Endothelial cell of umbilical vein (primary cell): ENCODE measurements at regions not wholly inside any gene's neighbourhood (a gene's known extent, or its start where the extent isn't known, plus 50 kb on each side); places are given as distances from the start of the nearest gene placed in this dataset.

Source experiments
- BruUV-seq: library from RNA; stranded (reverse); fragments of 400-500 nt; replicated peaks from 2 replicates; lab custom pipeline; 2021; lab: Mats Ljungman, UMichigan
- CTCF ChIA-PET: fragments of 300-600, 350-600 bp; sonication (Branson Sonifier 250); formaldehyde crosslinking; loops from one replicate; lab custom pipeline; 2021; ENCODE audit warnings: antibody characterized with exemption, inconsistent platforms; lab: Charles Lee
- POLR2A ChIA-PET: fragments of 300-600, 350-600 bp; sonication (Branson Sonifier 250); formaldehyde crosslinking; loops from one replicate; lab custom pipeline; 2021; ENCODE audit warnings: antibody characterized with exemption, inconsistent platforms; lab: Charles Lee
- DNase-seq: peaks from one replicate; pipeline ENCODE4 v3.0.0-alpha.2; 2011; ENCODE audit warnings: low read depth, low spot score
- FAIRE-seq: peaks from 2 replicates; lab custom pipeline; 2011; peaks lifted over from hg19 to GRCh38; lab: Jason Lieb, UNC
- H2AFZ ChIP-seq: 2 replicates; pipeline ENCODE4 v1.6.0; 2012; ENCODE audit warnings: low read depth, low read length, control low read depth, inconsistent platforms
- H3K27ac ChIP-seq: 2 replicates; pipeline ENCODE4 v1.5.1; 2011; ENCODE audit warnings: low read depth, mild to moderate bottlenecking, control low read depth, low read length, moderate library complexity; ENCODE audit not compliant: insufficient read depth
- H3K27me3 ChIP-seq, 2 experiments: 2 replicates each; pipeline versions ENCODE4 v1.6.0 to v1.6.1; 2011; ENCODE audit warnings: low read length in 2 of 2, mixed read lengths in 1 of 2; ENCODE audit not compliant: control insufficient read depth in 2 of 2, insufficient read depth in 2 of 2
- H3K36me3 ChIP-seq, 2 experiments: 2 replicates in 1 of 2; 3 replicates in 1 of 2; pipeline ENCODE4 v1.5.1; 2011; ENCODE audit warnings: low read length in 2 of 2, mild to moderate bottlenecking in 1 of 2, moderate library complexity in 1 of 2; ENCODE audit not compliant: control insufficient read depth in 2 of 2, insufficient read depth in 2 of 2; ENCODE audit errors: extremely low read depth in 1 of 2
- H3K4me1 ChIP-seq: 3 replicates; pipeline ENCODE4 v1.5.1; 2011; ENCODE audit warnings: mild to moderate bottlenecking, low read length; ENCODE audit not compliant: control insufficient read depth, insufficient read depth; ENCODE audit errors: extremely low read depth
- H3K4me2 ChIP-seq: 2 replicates; pipeline ENCODE4 v1.6.1; 2011; ENCODE audit warnings: low read length, control low read depth, mixed read lengths; ENCODE audit not compliant: insufficient read depth
- H3K4me3 ChIP-seq, 3 experiments: fragments of 200-600 bp in 1 of 3; sonication (generic), shearing (Covaris generic) in 1 of 3; replicated peaks in 1 of 3; 2 replicates each; pipeline ENCODE4 v1.5.1; 2011 to 2016; ENCODE audit warnings: control low read depth in 3 of 3, low read length in 3 of 3, mild to moderate bottlenecking in 2 of 3, inconsistent platforms in 1 of 3, low read depth in 1 of 3, moderate library complexity in 1 of 3; ENCODE audit not compliant: insufficient read depth in 1 of 3
- H3K79me2 ChIP-seq: 2 replicates; pipeline ENCODE4 v1.6.0; 2012; ENCODE audit warnings: low read length, inconsistent platforms; ENCODE audit not compliant: control insufficient read depth, insufficient read depth
- H3K9ac ChIP-seq: replicated peaks from 2 replicates; pipeline ENCODE3; 2011; ENCODE audit warnings: low read length, control low read depth; ENCODE audit not compliant: insufficient read depth; ENCODE audit errors: extremely low read depth
- H3K9me1 ChIP-seq: replicated peaks from 3 replicates; pipeline ENCODE4 v1.6.0; 2011; ENCODE audit warnings: mild to moderate bottlenecking, low read length; ENCODE audit not compliant: control insufficient read depth, insufficient read depth; ENCODE audit errors: extremely low read depth
- H3K9me3 ChIP-seq: replicated peaks from 2 replicates; pipeline ENCODE4 v1.5.1; 2012; ENCODE audit warnings: low read length, inconsistent platforms; ENCODE audit not compliant: control insufficient read depth, insufficient read depth
- H4K20me1 ChIP-seq: replicated peaks from 2 replicates; pipeline ENCODE3; 2011; ENCODE audit warnings: mild to moderate bottlenecking, low read length; ENCODE audit not compliant: control insufficient read depth, insufficient read depth; ENCODE audit errors: extremely low read depth
- CTCF ChIP-seq, 2 donors: IDR thresholded peaks; 1 replicate in 1 of 2; 2 replicates in 1 of 2; pipeline ENCODE4 v1.5.1; 2011; ENCODE audit warnings: low read length in 2 of 2, mild to moderate bottlenecking in 2 of 2, moderate library complexity in 2 of 2, control low read depth in 1 of 2, inconsistent platforms in 1 of 2, low read depth in 1 of 2; ENCODE audit not compliant: insufficient read depth in 1 of 2; ENCODE audit errors: extremely low read depth in 1 of 2
- EZH2 ChIP-seq: IDR thresholded peaks from 2 replicates; pipeline ENCODE4 v1.6.1; 2012; ENCODE audit warnings: borderline replicate concordance, low read depth, mild to moderate bottlenecking, moderate library complexity, low read length, inconsistent platforms; ENCODE audit not compliant: severe bottlenecking
- FOS ChIP-seq: IDR thresholded peaks from 2 replicates; pipeline ENCODE4 v1.6.1; 2011; ENCODE audit warnings: mild to moderate bottlenecking, low read length, moderate library complexity, borderline replicate concordance; ENCODE audit not compliant: insufficient read depth
- GATA2 ChIP-seq: IDR thresholded peaks from 2 replicates; pipeline ENCODE4 v1.7.0; 2011; ENCODE audit warnings: low read depth, mild to moderate bottlenecking, moderate library complexity, mixed read lengths, low read length; ENCODE audit not compliant: insufficient read length, insufficient read depth
- JUN ChIP-seq: IDR thresholded peaks from 2 replicates; pipeline ENCODE4 v1.6.1; 2011; ENCODE audit warnings: borderline replicate concordance, low read depth; ENCODE audit not compliant: insufficient read length, insufficient read depth
- MAX ChIP-seq: IDR thresholded peaks from 2 replicates; pipeline ENCODE4 v1.6.1; 2011; ENCODE audit not compliant: insufficient read depth, insufficient read length
- MYC ChIP-seq: IDR thresholded peaks from one replicate; pipeline ENCODE4 v1.6.1; 2011; ENCODE audit warnings: mild to moderate bottlenecking, low read depth, low read length
- POLR2A ChIP-seq: IDR thresholded peaks from 2 replicates; pipeline ENCODE4 v1.6.1; 2012; ENCODE audit warnings: low read depth, mild to moderate bottlenecking, control low read depth, low read length
- POLR2AphosphoS5 ChIP-seq: IDR thresholded peaks from 2 replicates; pipeline ENCODE4 v1.6.1; 2012; ENCODE audit warnings: low read depth, mild to moderate bottlenecking, control low read depth, low read length, moderate library complexity; ENCODE audit not compliant: insufficient read depth
- dilution Hi-C: fragments of 300-500 bp; cut with MboI; formaldehyde crosslinking; loops from one replicate; pipeline ENCODE4 v1.15.0; 2019; ENCODE audit warnings: low sequenced_read_pairs; ENCODE audit not compliant: extremely low pct_ligation_motif_present
- intact Hi-C: fragments of 100-400 bp; cut with micrococcal nuclease; formaldehyde crosslinking; loops from one replicate; pipeline ENCODE4 v1.10.0; 2022

- intact Hi-C loops, result no loop called here
- no TSS peak for BruUV-seq
- dilution Hi-C loops, result no loop called here
- Histone ChIP-seq H2AFZ (no peak overlapping the region), H3K9ac (no peak overlapping the region), H3K9me3 (peaks cover 7% of the 10 kb centered on the region), H3K36me3 (no peaks in the 10 kb centered on the region), H3K4me1 (no peaks in the 10 kb centered on the region), H3K27me3 (no peaks in the 10 kb centered on the region), H3K4me3 (no peak overlapping the region), H3K27ac (no peak overlapping the region), H4K20me1 (no peaks in the 10 kb centered on the region), H3K4me2 (no peak overlapping the region), H3K79me2 (no peaks in the 10 kb centered on the region), H3K9me1 (no peaks in the 10 kb centered on the region)
- FAIRE-seq, result no peak
- no peak for TF ChIP-seq POLR2A
- no peak for TF ChIP-seq MYC
- no peak for TF ChIP-seq MAX
- TF ChIP-seq POLR2AphosphoS5, result no peak
- TF ChIP-seq GATA2, result no peak
- TF ChIP-seq EZH2, result no peak
- TF ChIP-seq CTCF (IDR thresholded peaks at IDR 0.05; ENCODE audit: extremely low read depth in 1 of 2, insufficient read depth in 1 of 2, low read depth in 1 of 2, low read length in 2 of 2), result no peak
- TF ChIP-seq JUN, result no peak
- TF ChIP-seq FOS, result no peak
- CTCF ChIA-PET, result no interaction called here
- no peak for DNase-seq
- POLR2A ChIA-PET, result no interaction called here
Measured at GRCh38 chr16:35196313-35196712, 1736.9 kb downstream of the TP53TG3F start.
